ENCODE measurements at regions not wholly inside any gene's neighbourhood (a gene's known extent, or its start where the extent isn't known, plus 50 kb on each side); places are given as distances from the start of the nearest gene placed in this dataset.

- DNase-seq (ENCODE audit: low read depth): no peak
- H3K4me3 ChIP-seq (ENCODE audit: low read depth, low read length): no peak overlapping the region
- no peak for TF ChIP-seq CTCF (IDR thresholded peaks at IDR 0.05; ENCODE audit: control insufficient read depth, extremely low read depth, insufficient read depth)
Measured at GRCh38 chr17:71703701-71704100, 417.1 kb upstream of the SOX9 start.

GRCh38 chr17:71709271-71709890 is 411.4 kb upstream of the SOX9 start:
- no peak for DNase-seq (ENCODE audit: low read depth)
- no peak for TF ChIP-seq CTCF (IDR thresholded peaks at IDR 0.05; ENCODE audit: control insufficient read depth, extremely low read depth, insufficient read depth)
- no peak overlapping the region for H3K4me3 ChIP-seq (ENCODE audit: low read depth, low read length)

GRCh38 chr17:71709946-71710345 is 410.9 kb upstream of the SOX9 start:
- no peak overlapping the region for H3K4me3 ChIP-seq (ENCODE audit: low read depth, low read length)
- no peak for DNase-seq (ENCODE audit: low read depth)
- no peak for TF ChIP-seq CTCF (IDR thresholded peaks at IDR 0.05; ENCODE audit: control insufficient read depth, extremely low read depth, insufficient read depth)

- no peak overlapping the region for H3K4me3 ChIP-seq (ENCODE audit: low read depth, low read length)
- no peak for DNase-seq (ENCODE audit: low read depth)
- TF ChIP-seq CTCF (IDR thresholded peaks at IDR 0.05; ENCODE audit: control insufficient read depth, extremely low read depth, insufficient read depth): no peak
Measured at GRCh38 chr17:71710816-71711215, 410.0 kb upstream of the SOX9 start.

- no peak for DNase-seq (ENCODE audit: low read depth)
- TF ChIP-seq CTCF (IDR thresholded peaks at IDR 0.05; ENCODE audit: control insufficient read depth, extremely low read depth, insufficient read depth): no peak
- no peak overlapping the region for H3K4me3 ChIP-seq (ENCODE audit: low read depth, low read length)
Measured at GRCh38 chr17:71713846-71714245, 407.0 kb upstream of the SOX9 start.

- no peak for TF ChIP-seq CTCF (IDR thresholded peaks at IDR 0.05; ENCODE audit: control insufficient read depth, extremely low read depth, insufficient read depth)
- DNase-seq (ENCODE audit: low read depth): no peak
- H3K4me3 ChIP-seq (ENCODE audit: low read depth, low read length): no peak overlapping the region
Measured at GRCh38 chr17:71724339-71724738, 396.5 kb upstream of the SOX9 start.

- no peak for TF ChIP-seq CTCF (IDR thresholded peaks at IDR 0.05; ENCODE audit: control insufficient read depth, extremely low read depth, insufficient read depth)
- DNase-seq (ENCODE audit: low read depth): no peak
- no peak overlapping the region for H3K4me3 ChIP-seq (ENCODE audit: low read depth, low read length)
Measured at GRCh38 chr17:71725811-71726210, 395.0 kb upstream of the SOX9 start.

Data from LNCaP clone FGC (cell line).